Neural progenitor cell (in vitro differentiated cells): ENCODE measurements at regions not wholly inside any gene's neighbourhood (a gene's known extent, or its start where the extent isn't known, plus 50 kb on each side); places are given as distances from the start of the nearest gene placed in this dataset.
"Not testable (repeated sequence)": the region's sequence is repeated elsewhere in the genome, so short reads cannot be mapped to it uniquely, and the experiment has no call there.

Source experiments
- EZH2 ChIP-seq: fragments of 200-600 bp; sonication (generic); IDR thresholded peaks from 2 replicates; pipeline ENCODE4 v1.6.1; 2017; ENCODE audit warnings: antibody characterized with exemption, mild to moderate bottlenecking, moderate library complexity
- EZH2phosphoT487 ChIP-seq: fragments of 200-600 bp; sonication (generic); IDR thresholded peaks from 2 replicates; pipeline ENCODE4 v1.6.1; 2017; ENCODE audit warnings: antibody characterized with exemption
- TF ChIP-seq, protein P1 (sequence below): fragments of 200-600 bp; sonication (generic); IDR thresholded peaks from 2 replicates; pipeline ENCODE4 v1.5.1; 2017; ENCODE audit warnings: antibody characterized with exemption, mild to moderate bottlenecking

DNA sequence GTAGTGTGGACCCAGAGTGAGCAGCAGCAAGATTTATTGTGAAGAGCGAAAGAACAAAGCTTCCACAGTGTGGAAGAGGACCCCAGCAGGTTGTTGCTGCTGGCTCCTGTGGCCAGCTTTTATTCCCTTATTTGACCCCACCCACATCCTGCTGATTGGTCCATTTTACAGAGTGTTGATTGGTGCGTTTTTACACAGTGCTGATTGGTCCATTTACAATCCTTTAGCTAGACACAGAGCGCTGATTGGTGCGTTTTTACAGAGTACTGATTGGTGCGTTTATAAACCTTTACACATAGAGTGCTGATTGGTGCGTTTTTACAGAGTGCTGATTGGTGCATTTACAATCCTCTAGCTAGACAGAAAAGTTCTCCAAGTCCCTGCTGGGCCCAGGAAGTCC, 109.5 kb upstream of the CHD6 start:
- not testable (repeated sequence) for TF ChIP-seq EZH2, EZH2phosphoT487
- TF ChIP-seq, protein P1, sequence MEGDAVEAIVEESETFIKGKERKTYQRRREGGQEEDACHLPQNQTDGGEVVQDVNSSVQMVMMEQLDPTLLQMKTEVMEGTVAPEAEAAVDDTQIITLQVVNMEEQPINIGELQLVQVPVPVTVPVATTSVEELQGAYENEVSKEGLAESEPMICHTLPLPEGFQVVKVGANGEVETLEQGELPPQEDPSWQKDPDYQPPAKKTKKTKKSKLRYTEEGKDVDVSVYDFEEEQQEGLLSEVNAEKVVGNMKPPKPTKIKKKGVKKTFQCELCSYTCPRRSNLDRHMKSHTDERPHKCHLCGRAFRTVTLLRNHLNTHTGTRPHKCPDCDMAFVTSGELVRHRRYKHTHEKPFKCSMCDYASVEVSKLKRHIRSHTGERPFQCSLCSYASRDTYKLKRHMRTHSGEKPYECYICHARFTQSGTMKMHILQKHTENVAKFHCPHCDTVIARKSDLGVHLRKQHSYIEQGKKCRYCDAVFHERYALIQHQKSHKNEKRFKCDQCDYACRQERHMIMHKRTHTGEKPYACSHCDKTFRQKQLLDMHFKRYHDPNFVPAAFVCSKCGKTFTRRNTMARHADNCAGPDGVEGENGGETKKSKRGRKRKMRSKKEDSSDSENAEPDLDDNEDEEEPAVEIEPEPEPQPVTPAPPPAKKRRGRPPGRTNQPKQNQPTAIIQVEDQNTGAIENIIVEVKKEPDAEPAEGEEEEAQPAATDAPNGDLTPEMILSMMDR = not testable (repeated sequence)
